ENCODE measurements at regions not wholly inside any gene's neighbourhood (a gene's known extent, or its start where the extent isn't known, plus 50 kb on each side); places are given as distances from the start of the nearest gene placed in this dataset.

DNA sequence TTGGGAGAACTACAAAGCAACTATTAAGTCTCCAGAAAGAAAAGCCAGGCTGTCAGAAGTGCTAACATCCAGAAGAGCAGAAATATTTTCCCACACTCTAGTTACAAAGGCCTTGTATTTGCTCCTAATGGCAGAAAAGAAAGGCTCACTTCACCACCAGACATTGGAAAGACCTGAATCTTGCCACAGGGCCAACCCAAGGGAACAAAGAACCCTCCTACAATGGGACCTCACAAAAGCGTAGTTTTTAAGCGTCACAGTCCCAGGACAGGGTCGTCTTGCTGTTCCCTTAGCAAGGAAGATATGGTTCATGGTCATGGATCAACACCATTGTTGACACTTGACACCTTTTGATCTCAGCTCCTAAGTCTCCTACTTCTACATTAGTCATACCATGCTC is 119.1 kb downstream of the RPS29 start:
- DNase-seq = peak in 1 of 56 donors; percentile 0

DNA sequence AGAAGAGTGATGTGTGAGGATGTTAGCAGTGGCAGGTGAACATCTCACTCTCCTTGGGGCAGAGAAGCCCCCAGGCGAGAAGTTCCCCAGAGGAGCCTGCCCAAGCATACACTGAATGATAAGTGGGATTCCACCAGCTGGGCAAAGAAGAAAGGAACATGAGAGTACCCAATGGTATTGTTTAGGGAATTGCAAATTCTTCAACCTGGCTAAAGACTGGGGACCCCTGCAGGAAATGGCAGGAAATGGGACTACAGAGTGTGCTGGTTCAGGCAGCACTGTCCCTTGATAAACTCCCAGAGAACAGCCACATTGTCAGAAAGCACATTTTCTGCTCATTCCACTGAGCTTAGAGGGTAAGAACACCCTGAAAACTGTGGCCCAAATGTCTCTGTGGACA is 121.3 kb downstream of the RPS29 start:
- DNase-seq = no peak

DNA sequence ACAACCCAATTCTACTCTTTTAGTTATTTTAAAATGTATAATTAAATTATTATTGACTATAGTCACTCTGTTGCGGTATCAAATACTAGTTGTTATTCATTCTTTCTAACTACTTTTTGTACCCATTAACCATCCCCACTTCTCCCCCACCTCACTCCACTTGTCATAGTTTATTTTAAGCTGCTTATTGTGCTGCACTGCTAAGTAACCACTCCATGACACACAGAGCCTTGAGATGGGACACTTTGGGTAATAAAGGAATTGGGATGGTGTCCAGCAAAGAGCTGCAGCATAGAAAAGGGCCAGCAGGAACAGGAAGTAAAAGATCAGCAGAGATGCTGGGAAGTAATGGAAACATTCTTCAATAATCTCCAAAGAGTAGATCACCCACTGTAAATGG is 123.0 kb downstream of the RPS29 start:
- DNase-seq = no peak

- peak in 3 of 56 donors; percentile 2 to 3 (median 3) for DNase-seq
Measured at GRCh38 chr14:49461529-49462401, 124.4 kb downstream of the RPS29 start.

DNA sequence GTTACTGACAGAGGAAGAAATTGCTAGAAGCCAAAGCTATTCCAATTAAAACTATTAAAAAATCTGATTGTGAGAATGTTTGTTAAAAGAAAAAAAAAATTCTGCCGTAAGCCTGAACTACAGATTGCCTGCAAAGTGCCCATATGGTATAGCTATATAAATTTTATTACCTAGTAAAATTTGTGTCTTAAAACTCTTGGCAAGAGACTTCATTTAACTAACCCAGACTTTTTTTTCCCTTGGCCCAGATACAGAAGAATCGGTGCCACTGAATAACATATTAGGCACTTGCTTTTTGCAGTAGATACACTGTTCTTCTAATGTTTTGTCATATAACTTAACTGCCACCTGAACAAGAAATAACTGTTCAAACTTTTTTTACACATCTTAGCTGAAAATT is 125.5 kb downstream of the RPS29 start:
- DNase-seq = no peak

- DNase-seq = no peak
Measured at GRCh38 chr14:49456589-49456988, 129.6 kb downstream of the RPS29 start.

GRCh38 chr14:49451938-49452337 is 134.2 kb downstream of the RPS29 start:
- DNase-seq = no peak

GRCh38 chr14:49449749-49450148 is 136.4 kb downstream of the RPS29 start:
- DNase-seq = no peak

GRCh38 chr14:49447540-49448107 is 138.6 kb downstream of the RPS29 start:
- no peak for DNase-seq

DNA sequence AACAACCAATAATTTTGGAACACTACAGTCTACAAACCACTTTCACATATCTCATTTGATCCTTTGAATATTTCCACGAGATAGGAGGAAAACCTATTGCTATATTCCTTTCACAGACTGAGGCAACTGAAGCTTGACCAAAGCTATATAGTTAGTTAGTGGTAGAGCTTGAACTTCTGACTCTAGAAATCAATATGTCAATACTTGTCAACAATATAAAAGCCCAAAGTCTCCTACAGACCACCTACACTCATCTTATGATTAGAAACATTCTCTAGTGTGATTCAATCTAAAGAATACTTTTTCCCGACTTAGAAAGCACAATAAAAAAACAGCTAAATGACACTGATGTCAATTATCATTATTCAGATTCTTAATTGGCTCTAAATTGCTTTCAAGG is 139.4 kb downstream of the RPS29 start:
- DNase-seq = no peak

GRCh38 chr14:49438256-49438770 is 147.9 kb downstream of the RPS29 start:
- DNase-seq = no peak

DNA sequence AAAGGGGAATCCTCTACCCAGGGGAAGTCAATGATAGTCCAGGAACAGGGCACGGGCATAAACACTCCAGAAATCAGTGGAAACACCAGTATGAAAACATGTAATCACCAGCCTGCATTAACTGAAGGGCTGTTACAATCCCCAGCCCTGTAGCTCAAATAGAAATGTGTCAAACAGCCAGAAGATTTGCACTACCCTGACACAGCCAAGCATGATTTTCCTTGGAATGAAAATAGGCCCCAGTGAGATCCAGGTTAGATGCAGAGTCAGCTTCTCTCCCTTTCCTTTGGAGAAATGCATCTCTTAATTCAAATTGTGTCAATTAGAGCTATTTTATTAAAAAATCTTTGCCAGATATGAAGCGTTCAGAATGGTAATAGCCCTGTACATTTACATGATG is 158.1 kb downstream of the RPS29 start:
- no peak for DNase-seq

- peak in 22 of 56 donors; percentile 2 to 60 (median 15) for DNase-seq
Measured at GRCh38 chr14:49427117-49427516, 159.1 kb downstream of the RPS29 start.

DNA sequence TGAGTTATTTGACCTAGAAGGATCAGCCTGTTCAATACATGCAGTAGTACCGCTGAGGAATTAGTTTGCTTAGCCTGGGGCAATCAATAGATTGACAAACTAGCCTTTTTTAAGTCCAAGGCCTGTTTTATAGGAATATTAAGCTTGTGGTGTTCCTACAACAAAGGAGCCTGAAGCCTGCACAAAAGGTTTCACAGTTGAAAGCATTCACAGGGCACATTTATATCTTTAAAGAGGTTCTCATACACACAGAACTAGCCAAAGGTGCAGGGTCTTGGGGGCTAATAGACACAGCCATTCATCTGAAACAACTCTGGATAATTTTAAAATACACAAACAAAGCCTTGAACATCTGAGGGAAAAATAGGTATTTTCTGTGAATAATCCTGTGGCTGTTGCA is 160.3 kb downstream of the RPS29 start:
- DNase-seq = no peak

- no peak for DNase-seq
Measured at GRCh38 chr14:49424436-49425331, 161.5 kb downstream of the RPS29 start.

- no peak for DNase-seq
Measured at GRCh38 chr14:49420201-49420600, 166.0 kb downstream of the RPS29 start.

DNA sequence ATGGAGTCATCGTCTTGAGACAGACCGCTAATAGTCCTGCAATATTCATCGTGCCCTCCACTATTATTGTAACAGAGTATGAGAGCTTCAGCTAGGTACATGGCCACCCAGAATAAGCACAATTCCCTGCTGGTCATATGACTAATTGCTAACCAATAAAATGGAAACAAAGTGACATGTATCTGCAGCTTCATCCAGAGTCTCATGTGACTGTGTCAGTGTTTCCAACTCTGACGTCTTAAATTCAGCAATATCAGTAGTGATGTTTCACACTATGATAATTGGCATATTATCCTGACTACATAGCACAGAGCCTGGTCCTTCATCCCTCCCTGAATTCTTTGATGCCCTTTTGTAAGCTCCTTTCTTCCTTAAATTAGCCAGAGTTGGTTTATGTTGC is 167.4 kb downstream of the RPS29 start:
- no peak for DNase-seq

DNA sequence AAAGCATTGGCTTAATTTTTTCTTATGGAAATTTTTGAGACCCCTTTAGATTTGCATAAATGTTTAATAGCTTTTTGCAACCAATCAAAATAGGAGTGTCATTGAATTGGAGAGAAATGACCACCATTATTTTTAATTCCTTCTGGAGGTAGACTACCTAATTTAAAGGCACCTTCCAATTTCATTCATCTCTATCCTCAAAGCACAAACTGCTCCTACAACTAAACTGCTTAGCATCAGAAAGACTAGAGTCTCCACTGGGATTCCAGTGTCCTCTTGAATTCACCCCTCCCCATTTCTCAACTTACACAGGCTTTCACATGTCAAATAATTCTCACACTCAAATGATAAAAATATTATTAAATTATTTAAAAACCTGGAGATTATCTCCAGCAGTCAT is 168.4 kb downstream of the RPS29 start:
- no peak for DNase-seq

- no peak for DNase-seq
Measured at GRCh38 chr14:49408187-49408933, 177.8 kb downstream of the RPS29 start.

- DNase-seq = no peak
Measured at GRCh38 chr14:49405291-49405690, 180.9 kb downstream of the RPS29 start.

DNA sequence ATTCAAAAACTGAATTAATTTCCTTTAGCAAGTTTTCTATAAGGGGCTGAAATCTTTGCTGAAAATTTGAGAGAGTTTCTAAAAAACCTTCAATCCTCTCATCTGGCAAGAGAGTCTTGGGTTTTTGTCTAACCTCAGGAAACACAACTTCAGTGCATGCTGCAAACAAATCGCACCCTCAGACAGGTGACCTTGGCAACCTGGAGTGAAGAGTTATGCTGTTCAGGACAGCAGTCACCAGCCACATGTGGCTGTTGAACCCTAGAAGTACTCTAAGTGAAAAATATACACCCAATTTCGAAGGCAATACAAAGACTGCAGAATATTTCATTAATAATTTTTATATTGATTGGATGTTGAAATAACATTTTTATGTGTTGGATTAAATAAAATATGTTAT is 184.8 kb downstream of the RPS29 start:
- DNase-seq = no peak
